ENCODE measurements at regions not wholly inside any gene's neighbourhood (a gene's known extent, or its start where the extent isn't known, plus 50 kb on each side); places are given as distances from the start of the nearest gene placed in this dataset.
"Not testable (repeated sequence)": the region's sequence is repeated elsewhere in the genome, so short reads cannot be mapped to it uniquely, and the experiment has no call there.

DNA sequence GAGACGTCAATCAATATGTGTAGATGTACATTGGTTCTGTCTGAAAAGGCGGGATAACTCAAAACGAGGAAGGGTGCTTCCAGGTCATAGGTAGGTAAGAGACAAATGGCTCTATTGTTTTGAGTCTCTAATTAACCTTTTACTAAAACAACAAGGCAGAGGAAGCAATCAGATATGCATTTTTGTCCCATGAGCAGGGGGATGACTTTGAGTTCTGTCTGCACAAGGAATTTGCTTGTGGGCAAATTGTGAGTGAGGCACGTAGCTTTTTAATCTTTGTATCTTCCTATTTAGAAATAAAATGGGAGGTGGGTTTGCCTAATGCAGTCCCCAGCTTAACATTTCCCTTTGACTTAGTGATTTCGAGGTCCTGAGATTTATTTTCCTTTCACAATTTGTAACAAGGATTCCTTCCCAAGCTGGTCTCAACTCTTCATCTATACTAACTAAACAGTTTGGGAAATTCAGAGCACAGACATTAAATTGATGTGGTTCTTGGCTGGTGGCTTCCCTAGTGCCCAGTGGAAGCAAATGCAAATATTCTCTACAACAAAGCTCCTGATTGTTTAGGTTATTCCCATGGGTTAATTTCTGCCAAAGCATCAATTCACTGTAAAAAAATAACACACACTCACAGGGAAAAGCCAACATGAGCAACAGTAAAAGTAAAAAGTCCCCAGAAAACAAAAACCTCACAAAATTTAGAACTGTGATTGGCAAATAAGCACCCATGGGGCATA, 738.8 kb upstream of the SGO1 start:
- DNase-seq (ENCODE audit: low read depth in 2 of 3, low spot score in 2 of 3): no peak

DNA sequence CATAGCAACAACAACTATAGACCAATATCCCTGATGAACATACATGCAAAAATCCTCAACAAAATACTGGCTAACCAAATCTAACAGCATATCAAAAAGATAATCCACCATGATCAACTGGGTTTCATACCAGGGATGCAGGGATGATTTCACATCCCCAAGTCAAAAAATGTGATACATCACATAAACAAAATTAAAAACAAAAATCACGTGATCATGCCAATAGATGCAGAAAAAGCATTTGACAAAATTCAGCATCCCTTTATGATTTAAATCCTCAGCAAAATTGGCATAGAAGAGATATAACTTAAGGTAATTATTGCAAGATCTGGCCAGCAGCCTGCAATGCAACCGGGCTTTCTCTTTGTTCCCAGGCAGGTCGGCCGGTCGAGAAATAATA, 735.1 kb upstream of the SGO1 start:
- not testable (repeated sequence) for DNase-seq (ENCODE audit: low read depth in 2 of 3, low spot score in 2 of 3)

DNA sequence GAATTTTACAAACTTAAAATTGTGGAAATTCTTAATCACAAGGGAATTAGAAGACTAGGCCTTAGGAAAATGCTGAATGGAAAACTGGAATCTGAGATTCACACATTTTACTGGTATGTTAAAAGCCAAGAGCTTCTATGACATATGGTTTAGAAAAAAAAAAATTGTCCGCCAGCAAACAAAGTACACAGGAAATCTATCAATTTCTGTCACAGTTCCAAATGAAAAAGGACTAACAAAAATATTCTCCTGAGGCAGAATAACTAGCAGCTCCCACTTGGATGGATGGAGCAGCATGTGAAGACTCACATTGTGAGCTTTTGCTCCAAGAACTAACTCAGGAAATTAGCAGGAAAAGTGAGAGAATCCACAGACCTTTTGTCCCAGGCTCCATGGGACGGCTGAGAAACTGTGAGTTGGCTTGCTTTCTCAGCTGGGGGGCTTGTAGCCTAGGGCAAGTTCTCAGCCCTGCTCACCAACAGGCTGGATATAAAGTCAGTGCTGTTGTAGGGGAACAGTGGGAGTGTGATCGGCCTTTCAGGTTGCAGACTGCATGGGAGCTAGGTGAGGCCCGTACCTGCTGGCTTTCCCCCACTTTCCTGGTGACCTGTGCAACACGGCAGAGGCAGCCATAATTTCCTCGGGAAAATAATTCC, 731.1 kb upstream of the SGO1 start:
- no peak for DNase-seq (ENCODE audit: low read depth in 2 of 3, low spot score in 2 of 3)

DNA sequence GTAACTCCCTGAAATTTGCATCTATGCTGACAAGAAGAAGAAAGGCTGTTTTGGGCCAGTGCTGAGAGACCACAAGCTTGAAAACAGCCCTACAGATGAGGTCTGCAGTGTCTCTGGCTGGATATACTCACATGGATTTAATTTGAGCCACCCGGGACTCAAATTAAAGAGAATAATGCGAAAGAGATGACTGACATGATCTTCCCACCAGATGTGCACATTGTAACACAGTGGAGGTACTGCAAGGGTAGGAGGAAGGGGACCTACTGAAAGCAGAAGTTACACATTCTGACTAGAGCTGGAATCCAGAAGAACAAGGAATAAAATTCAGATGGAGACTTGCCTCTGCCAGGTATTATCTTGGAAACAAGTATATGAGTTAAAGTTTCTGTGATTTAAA, 728.3 kb upstream of the SGO1 start:
- no peak for DNase-seq (ENCODE audit: low read depth in 2 of 3, low spot score in 2 of 3)

DNA sequence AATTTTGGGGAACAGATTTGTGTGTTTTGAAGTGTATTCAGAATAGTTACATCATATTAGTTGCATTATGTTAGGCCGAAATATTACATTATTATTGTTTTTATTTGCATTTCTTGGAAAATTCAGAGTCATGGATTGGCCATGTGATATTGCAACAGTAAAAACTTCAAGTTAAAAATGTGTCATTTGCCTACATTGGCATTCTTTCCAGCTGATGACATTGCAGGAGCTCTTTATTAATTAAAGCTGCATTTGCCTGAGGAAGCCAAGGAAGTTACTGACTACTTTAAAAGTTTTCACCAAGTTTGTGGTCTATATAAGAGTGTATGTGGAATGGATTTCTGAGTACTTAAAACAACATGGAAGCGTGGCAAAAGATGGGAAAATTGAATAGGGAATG, 726.4 kb upstream of the SGO1 start:
- DNase-seq (ENCODE audit: low read depth in 2 of 3, low spot score in 2 of 3): no peak

DNA sequence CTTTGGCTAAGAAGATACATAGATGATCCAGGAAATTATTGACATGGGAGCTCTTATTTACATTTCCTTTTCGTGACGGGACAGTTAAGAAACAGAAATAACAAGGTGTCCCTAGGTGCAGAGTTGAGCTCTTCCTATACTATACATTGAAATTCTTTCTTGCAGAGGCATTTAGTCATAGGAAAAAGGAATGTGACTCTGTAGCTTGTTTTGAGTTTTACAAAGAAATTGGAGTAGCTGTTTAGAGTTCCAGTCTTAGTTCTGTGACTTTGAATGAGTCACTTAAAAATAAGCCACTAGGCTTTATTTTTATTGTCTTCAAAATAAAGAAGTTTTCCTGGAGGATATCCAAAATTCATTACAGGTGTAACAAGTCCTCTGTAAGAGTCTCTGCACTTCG, 723.5 kb upstream of the SGO1 start:
- no peak for DNase-seq (ENCODE audit: low read depth in 2 of 3, low spot score in 2 of 3)

DNA sequence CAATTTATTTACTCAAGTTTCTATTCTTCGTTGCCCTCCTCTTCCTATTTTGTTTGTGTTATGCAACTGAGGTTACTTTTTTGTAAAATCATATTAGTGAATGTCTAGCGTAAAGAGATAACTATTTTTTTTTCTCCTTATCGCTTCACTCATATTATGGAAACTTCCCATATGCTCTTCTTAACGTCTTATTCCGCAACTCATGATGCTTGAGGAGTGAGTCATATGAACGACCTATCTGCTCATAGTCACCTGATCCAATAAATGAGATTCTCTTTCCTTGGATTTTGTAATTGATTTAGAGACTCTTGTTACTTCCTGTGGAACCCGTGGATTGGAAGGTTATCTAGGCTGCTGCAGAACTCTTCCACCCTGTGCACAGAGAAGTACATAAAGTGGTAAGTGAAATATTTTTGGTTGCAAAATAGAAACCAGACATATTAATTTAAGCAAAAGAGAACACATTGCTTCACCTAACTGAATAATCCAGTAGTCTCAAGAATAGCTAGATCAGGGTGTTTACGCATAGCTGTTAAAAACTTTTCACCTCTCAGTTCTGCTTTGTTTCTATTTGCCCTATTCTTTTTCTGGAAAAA, 719.3 kb upstream of the SGO1 start:
- DNase-seq (ENCODE audit: low read depth in 2 of 3, low spot score in 2 of 3): no peak

DNA sequence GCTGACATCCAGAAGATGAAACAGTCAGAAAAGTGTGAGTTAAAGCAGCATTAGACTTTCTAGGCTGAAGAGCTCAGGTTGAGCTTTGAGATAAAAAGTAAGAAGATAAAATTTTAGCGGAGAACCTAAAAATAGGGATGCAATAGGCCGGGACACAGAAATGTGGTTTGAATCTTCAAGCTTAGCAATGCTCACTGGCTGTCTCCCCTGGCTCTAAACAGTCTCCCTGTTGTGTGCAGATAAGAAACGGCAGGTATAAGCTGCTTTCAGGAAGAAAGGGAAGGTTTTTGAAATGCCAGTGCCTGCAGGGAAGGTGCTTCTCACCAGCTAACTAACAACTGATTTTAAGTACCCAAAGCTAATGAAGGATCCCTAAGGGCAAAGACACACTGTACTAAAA, 718.7 kb upstream of the SGO1 start:
- no peak for DNase-seq (ENCODE audit: low read depth in 2 of 3, low spot score in 2 of 3)

DNA sequence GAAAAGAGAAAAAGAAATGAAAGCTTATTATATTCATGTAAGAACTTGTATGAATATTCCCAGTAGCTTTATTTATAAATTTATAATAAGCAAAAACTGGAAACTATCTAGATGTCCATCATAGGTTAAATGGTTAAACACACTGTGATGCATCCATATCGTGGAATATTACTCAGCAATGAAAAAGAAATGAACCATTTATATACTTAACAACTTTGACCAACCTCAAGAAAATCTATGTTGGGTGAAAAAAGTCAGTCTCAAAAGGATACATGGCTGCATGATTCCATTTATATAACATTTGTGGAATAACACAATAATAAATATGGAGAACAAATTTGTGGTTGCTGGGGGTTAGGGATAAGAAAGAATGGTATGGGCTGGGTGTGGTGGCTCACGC, 713.0 kb upstream of the SGO1 start:
- no peak for DNase-seq (ENCODE audit: low read depth in 2 of 3, low spot score in 2 of 3)

DNA sequence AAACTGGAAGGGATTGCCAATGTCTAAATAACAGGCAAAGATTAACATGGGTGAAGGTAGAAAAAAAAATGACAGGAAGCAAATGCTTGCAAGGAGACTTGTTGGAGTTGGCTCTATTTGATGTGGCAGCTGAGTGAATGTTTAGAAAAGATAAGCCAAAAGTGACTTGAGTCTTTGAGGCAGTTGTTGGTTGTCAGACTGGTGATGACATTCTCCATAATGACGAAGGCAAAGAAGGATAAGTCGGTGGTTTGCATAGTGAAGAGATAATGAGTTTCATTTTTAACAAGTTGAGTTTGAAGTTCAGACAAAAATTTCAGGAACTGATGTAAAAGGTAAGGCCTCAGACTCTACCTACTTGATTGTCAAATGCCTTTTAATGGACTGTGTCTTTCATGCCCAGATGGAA, 704.1 kb upstream of the SGO1 start:
- no peak for DNase-seq (ENCODE audit: low read depth in 2 of 3, low spot score in 2 of 3)

DNA sequence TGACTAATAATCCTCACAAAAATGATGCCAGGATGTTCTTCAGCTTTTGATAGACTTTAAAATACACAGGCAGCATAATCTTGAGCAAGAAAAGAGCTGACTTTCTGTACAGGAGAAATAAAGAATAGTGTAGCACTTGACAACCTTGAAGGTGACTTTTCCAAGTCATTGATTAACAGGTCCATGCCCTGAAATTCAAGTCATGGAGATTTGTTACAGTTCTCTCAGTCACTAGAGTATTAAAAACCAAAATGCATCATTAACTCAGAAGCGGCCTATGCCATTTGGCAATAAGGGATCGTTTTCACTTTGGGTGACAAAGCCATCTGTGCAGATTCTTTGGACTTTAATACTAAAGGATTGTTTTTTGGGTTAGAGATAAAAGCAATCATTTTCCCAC, 692.7 kb upstream of the SGO1 start:
- no peak for DNase-seq (ENCODE audit: low read depth in 2 of 3, low spot score in 2 of 3)

DNA sequence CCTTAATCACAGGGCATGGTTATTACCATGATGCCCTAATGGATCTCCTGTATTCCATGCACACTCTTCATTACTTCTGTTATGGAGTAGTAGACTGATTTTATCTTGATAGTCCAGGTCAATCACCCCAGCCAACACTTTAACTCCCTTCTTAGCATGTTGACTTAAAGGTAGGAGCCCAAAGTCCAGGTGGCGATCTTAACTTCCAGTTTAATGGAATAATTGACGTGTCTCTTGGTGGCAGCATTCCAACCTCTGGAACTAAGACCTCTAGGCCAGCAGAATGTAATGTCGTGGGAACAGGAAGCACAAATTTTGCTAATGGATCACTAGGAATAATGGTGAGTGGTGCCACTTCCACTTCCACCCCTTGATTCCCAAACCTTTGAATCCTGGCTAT, 687.2 kb upstream of the SGO1 start:
- no peak for DNase-seq (ENCODE audit: low read depth in 2 of 3, low spot score in 2 of 3)

DNA sequence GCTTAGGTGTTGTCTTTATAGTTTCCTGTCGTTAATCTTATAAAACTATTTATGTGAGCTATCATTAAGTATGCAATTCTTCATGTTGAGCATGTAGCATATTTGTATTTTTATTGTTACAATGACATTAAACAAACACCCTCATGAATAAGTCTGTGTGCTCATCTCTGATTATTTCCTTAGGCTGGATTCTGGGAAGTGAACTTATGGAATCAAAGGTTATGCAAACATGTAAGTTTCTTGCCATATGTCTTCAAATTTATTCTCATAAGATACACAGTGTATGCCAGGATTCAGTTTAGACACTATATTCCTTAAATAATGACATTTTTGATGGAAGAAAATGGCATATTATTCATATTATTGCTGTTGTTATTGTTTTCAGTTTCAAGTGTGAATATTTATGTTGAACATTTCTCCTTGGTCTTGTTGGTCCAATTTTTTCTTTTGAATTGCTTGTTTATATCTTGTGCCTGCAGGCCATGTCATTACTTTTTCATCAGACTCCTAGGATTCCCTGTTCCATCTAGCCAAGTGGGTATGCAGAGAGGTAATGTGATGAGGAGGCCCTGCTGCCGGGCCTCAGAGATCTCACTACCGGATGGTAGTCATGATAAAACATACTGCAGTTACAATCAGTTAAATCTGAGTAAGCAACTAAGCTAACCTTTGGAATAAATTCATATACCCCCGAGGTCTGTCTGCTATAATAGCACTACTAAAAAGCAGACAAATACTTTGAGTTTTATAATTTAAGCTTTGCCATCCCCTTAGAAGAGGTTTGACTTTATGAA, 684.3 kb upstream of the SGO1 start:
- no peak for DNase-seq (ENCODE audit: low read depth in 2 of 3, low spot score in 2 of 3)

DNA sequence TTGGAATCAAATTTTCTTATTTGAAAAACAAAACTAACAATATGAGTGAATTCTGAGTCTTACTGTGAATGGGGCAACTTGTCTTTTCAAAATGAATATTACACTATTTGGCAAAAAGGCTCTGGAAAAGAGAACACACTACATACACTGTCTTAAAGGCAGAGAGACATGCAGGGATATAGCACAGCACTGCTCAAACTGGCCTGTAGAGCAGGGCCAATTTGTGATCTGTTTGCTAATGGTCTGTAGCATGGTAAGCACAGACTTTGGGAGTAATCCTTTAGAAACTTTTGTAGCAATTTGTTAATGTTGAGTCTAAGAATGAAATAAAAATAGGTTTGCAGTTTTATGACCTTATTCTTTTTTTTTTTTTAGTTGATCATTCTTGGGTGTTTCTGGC, 679.8 kb upstream of the SGO1 start:
- DNase-seq (ENCODE audit: low read depth in 2 of 3, low spot score in 2 of 3): no peak

DNA sequence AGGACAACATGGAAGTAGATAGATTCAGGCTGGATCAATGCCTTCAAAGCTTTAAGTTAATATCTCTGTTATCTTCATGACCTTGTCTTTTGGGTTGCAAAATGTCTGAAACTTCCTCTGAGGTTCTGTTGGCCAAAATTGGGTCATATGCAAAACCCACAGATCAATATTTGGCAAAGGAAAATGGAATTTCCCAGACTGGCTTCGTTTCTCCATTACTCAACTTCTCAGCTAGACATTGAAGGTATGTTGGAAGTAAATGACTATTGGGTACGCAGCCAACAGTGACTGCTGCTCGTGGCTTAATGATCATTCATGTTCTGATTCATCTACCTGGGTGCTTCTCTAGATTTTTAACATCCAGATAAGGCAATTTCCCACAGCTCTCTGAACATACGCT, 675.4 kb upstream of the SGO1 start:
- DNase-seq (ENCODE audit: low read depth in 2 of 3, low spot score in 2 of 3): no peak

DNA sequence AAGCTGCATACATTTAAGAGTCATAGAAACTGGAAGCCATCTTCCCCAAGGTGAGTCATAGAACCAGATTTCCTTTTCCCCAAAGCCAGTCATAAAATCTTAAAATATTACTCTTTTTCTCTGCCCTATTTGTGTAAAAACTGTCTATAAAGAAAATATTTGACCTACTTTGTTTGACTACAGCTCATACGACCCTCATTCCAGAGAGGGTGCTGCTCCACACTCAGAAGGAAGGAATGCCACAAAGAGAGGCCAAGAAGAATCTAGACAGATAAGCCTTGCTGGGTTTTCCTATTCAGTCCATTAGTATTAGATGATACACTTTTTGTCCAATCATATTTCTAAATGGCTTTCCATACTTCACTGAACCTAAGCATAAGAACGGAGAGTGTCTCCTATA, 671.6 kb upstream of the SGO1 start:
- DNase-seq (ENCODE audit: low read depth in 2 of 3, low spot score in 2 of 3): no peak

DNA sequence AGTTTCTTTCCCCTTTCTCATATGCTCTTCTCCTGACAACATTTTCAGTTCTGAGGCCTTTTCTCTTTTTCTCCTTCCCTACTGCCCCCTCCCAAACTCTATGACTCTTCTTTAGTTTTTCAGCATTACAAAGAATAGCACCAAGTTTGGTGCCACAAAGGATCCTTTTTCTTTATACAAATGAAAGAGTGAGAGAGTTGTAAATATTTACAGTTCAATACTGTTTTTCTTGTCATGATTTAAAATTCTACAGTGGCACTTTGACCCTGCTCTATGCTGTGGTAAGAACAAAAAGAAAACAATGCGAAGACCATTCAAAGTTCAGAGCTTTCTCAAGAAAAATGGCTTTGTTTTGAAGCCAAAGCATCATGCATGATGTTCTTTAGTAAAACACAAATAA, 667.9 kb upstream of the SGO1 start:
- DNase-seq (ENCODE audit: low read depth in 2 of 3, low spot score in 2 of 3): no peak

DNA sequence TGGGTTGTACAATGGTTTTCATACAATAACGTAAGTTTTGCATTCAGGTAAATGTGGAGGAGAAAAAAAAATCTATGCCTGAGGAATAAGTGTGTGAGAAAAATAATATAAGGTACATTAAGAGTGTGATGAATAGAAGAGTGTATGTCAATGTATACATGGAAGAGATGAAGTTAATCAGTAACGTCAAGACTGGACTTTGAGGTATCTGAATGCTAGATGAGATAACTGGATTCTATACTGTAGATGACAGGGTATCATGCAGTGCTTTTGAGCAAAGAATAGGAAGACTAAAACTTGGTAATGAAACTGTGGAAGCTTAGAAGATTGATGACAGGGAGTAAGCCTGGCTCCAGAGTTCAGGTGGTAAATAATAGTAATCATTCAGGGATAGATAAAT, 666.7 kb upstream of the SGO1 start:
- DNase-seq (ENCODE audit: low read depth in 2 of 3, low spot score in 2 of 3): no peak

DNA sequence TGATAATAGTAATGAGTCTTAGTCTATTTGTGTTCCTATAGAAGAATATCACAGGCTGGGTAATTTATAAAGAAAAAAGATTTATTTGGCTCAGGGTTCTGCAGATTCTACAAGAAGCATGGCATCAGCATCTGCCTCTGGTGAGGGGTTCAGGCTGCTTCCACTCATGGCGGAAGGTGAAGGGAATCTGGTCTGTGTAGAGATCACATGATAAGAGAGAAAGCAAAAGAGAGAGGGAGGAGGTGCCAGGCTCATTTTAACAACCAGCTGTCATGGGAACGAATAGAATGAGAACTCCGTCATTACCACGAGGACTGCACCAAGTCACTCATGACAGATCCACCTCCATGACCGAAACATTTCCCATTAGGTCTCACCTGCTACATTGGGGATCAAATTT, 664.0 kb upstream of the SGO1 start:
- DNase-seq (ENCODE audit: low read depth in 2 of 3, low spot score in 2 of 3): no peak

DNA sequence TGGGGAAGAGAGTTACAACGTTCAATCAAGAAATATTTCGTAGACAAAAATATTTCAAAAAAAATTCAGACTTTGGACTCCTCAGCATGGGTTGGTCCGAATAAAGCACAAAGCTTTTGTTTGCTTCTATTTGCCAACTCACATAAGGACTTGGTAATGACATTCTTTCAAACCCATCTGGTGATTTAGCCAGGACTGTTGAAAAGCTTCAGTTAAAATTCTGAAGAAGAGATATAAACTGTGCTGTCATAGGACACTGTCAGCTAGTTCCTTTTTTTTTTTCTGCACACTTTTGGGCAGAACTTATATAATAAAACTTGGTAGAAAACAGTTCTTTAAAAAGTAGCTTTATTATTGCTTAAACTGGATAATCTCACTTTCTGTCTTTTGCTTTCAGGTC, 660.8 kb upstream of the SGO1 start:
- DNase-seq (ENCODE audit: low read depth in 2 of 3, low spot score in 2 of 3): no peak

DNA sequence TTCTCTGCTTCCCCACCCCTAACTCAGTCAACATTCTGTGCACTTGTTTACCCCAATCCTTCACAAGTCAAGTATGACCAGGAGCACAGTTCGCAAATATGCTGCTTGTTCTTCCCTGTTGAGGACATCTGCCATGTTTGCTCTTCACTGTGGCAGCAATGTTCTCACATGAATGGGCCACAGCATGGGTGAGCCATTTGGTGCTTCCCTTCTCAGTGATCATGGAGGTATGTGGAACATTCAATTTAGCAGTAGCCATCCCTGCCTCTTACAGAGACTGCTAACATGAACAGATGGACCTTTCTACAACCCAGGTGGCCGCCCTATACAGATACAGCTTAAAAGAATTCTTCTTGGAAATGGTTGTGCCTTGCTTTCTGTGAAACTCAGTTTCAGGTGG, 660.1 kb upstream of the SGO1 start:
- no peak for DNase-seq (ENCODE audit: low read depth in 2 of 3, low spot score in 2 of 3)

DNA sequence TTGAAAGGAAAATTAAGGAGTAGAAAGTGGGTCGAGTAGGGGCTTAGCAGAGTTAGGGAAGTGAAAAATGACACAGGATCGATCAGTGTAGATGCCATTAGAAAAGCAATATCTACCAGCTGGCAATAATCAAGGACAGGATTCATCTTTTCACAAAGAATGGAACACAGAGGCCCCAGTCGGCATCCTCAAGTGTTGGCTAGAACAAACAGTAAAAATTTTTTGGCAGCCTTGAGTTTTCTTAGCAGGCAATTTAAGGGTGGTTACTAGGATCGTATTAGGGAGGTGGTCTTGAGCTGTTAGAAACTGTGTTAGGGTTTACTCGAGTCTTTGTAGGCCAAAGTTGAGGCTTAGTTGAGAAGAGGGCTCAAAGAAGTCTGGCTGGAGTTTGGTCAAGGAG, 658.8 kb upstream of the SGO1 start:
- DNase-seq (ENCODE audit: low read depth in 2 of 3, low spot score in 2 of 3): no peak

All from hematopoietic multipotent progenitor cell (in vitro differentiated cells).